Heart right ventricle (tissue), 16 donors: ENCODE measurements at regions not wholly inside any gene's neighbourhood (a gene's known extent, or its start where the extent isn't known, plus 50 kb on each side); places are given as distances from the start of the nearest gene placed in this dataset.
"Not testable (repeated sequence)": the region's sequence is repeated elsewhere in the genome, so short reads cannot be mapped to it uniquely, and the experiment has no call there.

ENCODE experiments used
- ATAC-seq, 8 donors: fragments of 200-7000 bp; cut with Tn5 transposase; one replicate each; pipeline ENCODE4 v1.9.1; 2020; ENCODE audit warnings: mild to moderate bottlenecking in 8 of 8, moderate library complexity in 8 of 8, moderate number of reproducible peaks in 1 of 8
- DNase-seq, 2 donors: peaks; one replicate each; pipeline ENCODE4 v3.0.0-alpha.2; 2020
- H3K27ac ChIP-seq, 10 donors: fragments of 200-600 bp; sonication (generic) in 2 of 10; one replicate each; pipeline versions ENCODE4 v1.5.0 to v1.8.0; 2020 to 2022; ENCODE audit warnings: mild to moderate bottlenecking in 3 of 10
- H3K27me3 ChIP-seq, 7 donors: fragments of 200-600 bp; one replicate each; pipeline ENCODE4 v1.8.0; 2021 to 2022; ENCODE audit warnings: mild to moderate bottlenecking in 2 of 7
- H3K36me3 ChIP-seq, 9 donors: fragments of 200-600 bp; sonication (generic) in 1 of 9; one replicate each; pipeline versions ENCODE4 v1.5.0 to v1.8.0; 2020 to 2022; ENCODE audit warnings: mild to moderate bottlenecking in 2 of 9
- H3K4me1 ChIP-seq, 9 donors: fragments of 200-600 bp; sonication (generic) in 1 of 9; one replicate each; pipeline versions ENCODE4 v1.5.0 to v1.8.0; 2020 to 2022; ENCODE audit warnings: mild to moderate bottlenecking in 4 of 9
- H3K4me3 ChIP-seq, 10 donors: fragments of 200-600 bp; sonication (generic) in 2 of 10; one replicate each; pipeline versions ENCODE4 v1.5.0 to v1.8.0; 2020 to 2022; ENCODE audit warnings: mild to moderate bottlenecking in 7 of 10, moderate library complexity in 2 of 10
- H3K9me3 ChIP-seq, 11 donors: fragments of 200-600 bp in 10 of 11; sonication (generic) in 2 of 11; one replicate each; pipeline versions ENCODE4 v1.5.0 to v1.8.0; 2013 to 2022; ENCODE audit warnings: mild to moderate bottlenecking in 2 of 11, control low read depth in 1 of 11, moderate library complexity in 1 of 11
- WGBS, 2 donors: extraction: QIAGEN DNeasy Blood & Tissue Kit; methylation state at CpG; one replicate each; pipeline ENCODE4 v1.1.7; 2013; ENCODE audit warnings: inconsistent platforms in 1 of 2; 5-methylcytosine and 5-hydroxymethylcytosine counted together
- intact Hi-C, 10 donors: fragments of 100-400 bp; cut with DNase I; formaldehyde crosslinking; loops; one replicate each; pipeline versions ENCODE4 v1.11.1 to v1.14.2; 2022
- TF ChIP-seq, protein P1 (sequence below), 9 donors: fragments of 200-600 bp; sonication (generic) in 2 of 9; IDR thresholded peaks; one replicate each; pipeline versions ENCODE4 v1.5.0 to v1.8.0; 2021 to 2022; ENCODE audit warnings: antibody characterized with exemption in 9 of 9, mild to moderate bottlenecking in 5 of 9, moderate library complexity in 1 of 9
- donor health status: Arrhythmogenic right ventricular cardiomyopathy.
- donor health status: ischemic (EF 13 %, LVEDD 7.1; RV severe dilation, severe dysfunction).
- donor health status: healthy with polysubstance abuse.
- donor health status: DM: no; HTN: yes; CAD: no.
- donor health status: DM: no; HTN: no; CAD: no.
- donor health status: ischemic (EF 25% LVEDD 6.9; RV normal size, moderate dysfunction).
- donor health status: ischemic (EF 25% LVEDD 5.7; RV mildly dilated, moderate dysfunction).
- donor health status: healthy.
- donor health status: DM: yes; HTN: yes; CAD: no.
- donor health status: Ischemic cardiomyopathy.
- donor health status: ischemic (EF 35%, LVEDD 5.7; RV mildly dilated, moderate dysfunction).
- donor health status: nonischemic (EF 11% LVEDD 7.7; RV severe dilation, severe dysfunction).
- donor health status: DM: yes; HTN: yes; CAD: no.
- donor health status: PGD.
- donor health status: ischemic (EF 29% LVEDD 5.4; RV normal size, mild dysfunction).
- donor health status: nonischemic (EF 23%, LVEDD 6.1; RV moderate dilation, normal function).

- peak; percentile 41 to 82 for DNase-seq
- ATAC-seq, H3K36me3 ChIP-seq, H3K9me3 ChIP-seq, intact Hi-C loops: not testable (repeated sequence)
- TF ChIP-seq, protein P1, sequence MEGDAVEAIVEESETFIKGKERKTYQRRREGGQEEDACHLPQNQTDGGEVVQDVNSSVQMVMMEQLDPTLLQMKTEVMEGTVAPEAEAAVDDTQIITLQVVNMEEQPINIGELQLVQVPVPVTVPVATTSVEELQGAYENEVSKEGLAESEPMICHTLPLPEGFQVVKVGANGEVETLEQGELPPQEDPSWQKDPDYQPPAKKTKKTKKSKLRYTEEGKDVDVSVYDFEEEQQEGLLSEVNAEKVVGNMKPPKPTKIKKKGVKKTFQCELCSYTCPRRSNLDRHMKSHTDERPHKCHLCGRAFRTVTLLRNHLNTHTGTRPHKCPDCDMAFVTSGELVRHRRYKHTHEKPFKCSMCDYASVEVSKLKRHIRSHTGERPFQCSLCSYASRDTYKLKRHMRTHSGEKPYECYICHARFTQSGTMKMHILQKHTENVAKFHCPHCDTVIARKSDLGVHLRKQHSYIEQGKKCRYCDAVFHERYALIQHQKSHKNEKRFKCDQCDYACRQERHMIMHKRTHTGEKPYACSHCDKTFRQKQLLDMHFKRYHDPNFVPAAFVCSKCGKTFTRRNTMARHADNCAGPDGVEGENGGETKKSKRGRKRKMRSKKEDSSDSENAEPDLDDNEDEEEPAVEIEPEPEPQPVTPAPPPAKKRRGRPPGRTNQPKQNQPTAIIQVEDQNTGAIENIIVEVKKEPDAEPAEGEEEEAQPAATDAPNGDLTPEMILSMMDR (IDR thresholded peaks at IDR 0.05), result peak in 1 of 9 donors; percentile 12
- H3K4me1 ChIP-seq, result peaks cover 0 to 11% (median 4%) of the 10 kb centered on the region in 9 donors
- WGBS, 2 donors, result 11 to 12% methylated on average over 25 of the region's 25 CpGs
- H3K27ac ChIP-seq, result peak overlapping the region in 1 of 10 donors; percentile 51
- peaks cover 0 to 15% (median 4%) of the 10 kb centered on the region in 7 donors for H3K27me3 ChIP-seq
- H3K4me3 ChIP-seq, result peak overlapping the region in 5 of 10 donors; percentile 8 to 28 (median 17)
Measured at GRCh38 chr11:67826028-67826950, 151.9 kb upstream of the ALDH3B2 start.

GRCh38 chr11:67824861-67825260 lies 150.4 kb upstream of the ALDH3B2 start:
- ATAC-seq, H3K4me3 ChIP-seq, DNase-seq, intact Hi-C loops, H3K36me3 ChIP-seq, H3K9me3 ChIP-seq, H3K27ac ChIP-seq: not testable (repeated sequence)
- peaks cover 0 to 11% (median 4%) of the 10 kb centered on the region in 9 donors for H3K4me1 ChIP-seq
- 90 to 97% methylated on average over 2 to 3 of the region's 3 CpGs for WGBS, 2 donors
- peaks cover 0 to 15% (median 4%) of the 10 kb centered on the region in 7 donors for H3K27me3 ChIP-seq

GRCh38 chr11:67820081-67820480 lies 145.7 kb upstream of the ALDH3B2 start:
- intact Hi-C loops, result no loop called here
- peaks cover 0 to 13% (median 4%) of the 10 kb centered on the region in 7 donors for H3K27me3 ChIP-seq
- H3K4me1 ChIP-seq, result no peaks in the 10 kb centered on the region
- ATAC-seq, result no peak
- TF ChIP-seq, protein P1 (IDR thresholded peaks at IDR 0.05), result no peak
- DNase-seq, result no peak
- no peaks in the 10 kb centered on the region for H3K36me3 ChIP-seq
- no peaks in the 10 kb centered on the region for H3K9me3 ChIP-seq
- WGBS, 2 donors, result 47 to 57% methylated on average over 9 of the region's 9 CpGs
- H3K27ac ChIP-seq, result no peak overlapping the region
- no peak overlapping the region for H3K4me3 ChIP-seq

- peaks cover 0 to 15% (median 6%) of the 10 kb centered on the region in 7 donors for H3K27me3 ChIP-seq
- intact Hi-C loops, ATAC-seq, H3K36me3 ChIP-seq, H3K9me3 ChIP-seq, DNase-seq, H3K4me3 ChIP-seq, H3K27ac ChIP-seq, H3K4me1 ChIP-seq: not testable (repeated sequence)
- 88 to 91% methylated on average over 21 of the region's 21 CpGs for WGBS, 2 donors
Measured at GRCh38 chr11:67817558-67817957, 143.1 kb upstream of the ALDH3B2 start.

GRCh38 chr11:67809301-67809700 lies 134.9 kb upstream of the ALDH3B2 start:
- Histone ChIP-seq H3K27me3 (peaks cover 0 to 15% (median 7%) of the 10 kb centered on the region in 7 donors), H3K4me1 (peaks cover 0 to 14% (median 10%) of the 10 kb centered on the region in 9 donors)
- intact Hi-C loops, result loop anchor here in 1 of 10 donors (10.0 kb wide), 1 partner anchor 174 kb away; the partner anchor contains the start of gene TBX10
- DNase-seq, ATAC-seq, H3K4me3 ChIP-seq, H3K9me3 ChIP-seq, H3K36me3 ChIP-seq, H3K27ac ChIP-seq: not testable (repeated sequence)
- 51 to 84% methylated on average over 2 of the region's 2 CpGs for WGBS, 2 donors

DNA sequence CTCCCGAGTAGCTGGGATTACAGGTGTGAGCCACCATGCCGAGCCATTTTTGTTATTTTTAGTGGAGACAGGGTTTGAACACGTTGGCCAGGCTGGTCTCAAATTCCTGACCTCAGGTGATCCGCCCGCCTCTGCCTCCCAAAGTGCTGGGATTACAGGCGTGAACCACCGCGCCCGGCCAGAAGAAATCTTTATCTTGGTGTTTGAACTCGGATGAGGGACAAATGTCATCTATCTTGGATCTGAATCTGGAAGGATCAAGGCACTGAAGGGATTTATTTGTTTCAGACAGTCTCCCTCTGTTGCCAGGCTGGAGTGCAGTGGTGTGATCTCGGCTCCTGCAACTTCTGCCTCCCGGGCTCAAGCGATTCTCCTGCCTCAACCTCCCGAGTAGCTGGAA lies 133.5 kb upstream of the ALDH3B2 start:
- H3K36me3 ChIP-seq, DNase-seq, ATAC-seq, H3K9me3 ChIP-seq, H3K4me3 ChIP-seq, H3K27ac ChIP-seq: not testable (repeated sequence)
- H3K4me1 ChIP-seq, result peaks cover 0 to 14% (median 10%) of the 10 kb centered on the region in 9 donors
- WGBS, 2 donors, result 94 to 95% methylated on average over 11 to 13 of the region's 14 CpGs
- intact Hi-C loops, result loop anchor here in 1 of 10 donors (10.0 kb wide), 1 partner anchor 173 kb away; the partner anchor contains the start of gene TBX10
- H3K27me3 ChIP-seq, result peaks cover 0 to 14% (median 6%) of the 10 kb centered on the region in 7 donors

DNA sequence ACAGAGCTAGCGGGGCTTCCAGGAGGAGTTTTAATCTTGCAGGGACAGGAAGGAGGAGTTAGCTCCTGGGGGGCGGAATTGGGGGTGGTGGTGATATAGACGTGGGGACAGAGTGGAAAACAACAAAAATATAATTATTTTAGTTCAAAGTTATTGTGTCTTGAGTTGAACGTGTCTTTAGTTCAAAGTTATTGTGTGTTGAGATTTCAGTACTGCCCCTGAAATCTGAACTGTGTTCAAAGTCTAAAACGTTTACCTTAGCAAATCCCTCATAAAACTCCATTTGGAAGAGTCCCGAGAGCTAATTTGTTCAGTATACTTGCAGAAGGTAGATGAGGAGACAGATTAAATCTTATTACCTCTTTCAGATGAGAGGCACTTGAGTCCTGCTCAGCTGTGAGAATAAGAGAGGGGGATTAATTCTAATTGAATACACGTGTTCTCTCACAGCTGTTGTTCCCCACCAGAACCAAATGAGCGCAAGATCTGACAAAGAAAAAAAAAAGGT lies 132.4 kb upstream of the ALDH3B2 start:
- peak overlapping the region in 5 of 10 donors; percentile 57 to 77 (median 74) for H3K4me3 ChIP-seq
- not testable (repeated sequence) for ATAC-seq, DNase-seq, H3K36me3 ChIP-seq, H3K9me3 ChIP-seq, H3K27me3 ChIP-seq
- peaks cover 0 to 14% (median 10%) of the 10 kb centered on the region in 9 donors for H3K4me1 ChIP-seq
- peak overlapping the region in 3 of 10 donors; percentile 65 to 85 (median 76) for H3K27ac ChIP-seq
- intact Hi-C loops, result loop anchor here in 1 of 10 donors (10.0 kb wide), 1 partner anchor 172 kb away; the partner anchor contains the start of gene TBX10
- 31 to 37% methylated on average over 7 to 8 of the region's 8 CpGs for WGBS, 2 donors

DNA sequence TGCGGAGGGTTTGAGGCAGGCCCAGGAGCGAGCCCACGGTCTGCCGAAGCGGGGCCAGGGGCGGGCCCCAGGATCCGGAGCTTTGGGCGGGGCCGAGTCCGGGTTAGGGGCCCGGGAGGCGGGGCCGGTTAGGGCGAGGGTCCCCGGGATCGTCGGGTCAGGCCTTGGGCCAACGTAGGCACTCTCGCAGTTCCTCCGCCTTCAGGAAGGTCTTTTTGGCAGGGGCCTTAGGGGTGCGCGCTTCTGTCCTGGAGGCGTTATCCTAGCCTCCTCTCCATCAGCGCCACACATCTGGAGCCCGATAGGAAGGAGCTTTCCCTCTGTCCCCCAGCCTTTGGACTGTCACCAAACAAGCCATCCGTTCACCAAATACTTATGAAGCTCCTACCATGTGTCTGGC lies 131.8 kb upstream of the ALDH3B2 start:
- DNase-seq, result peak in 1 of 2 donors; percentile 34
- intact Hi-C loops, result loop anchor here in 1 of 10 donors (10.0 kb wide), 1 partner anchor 171 kb away; the partner anchor contains the start of gene TBX10
- H3K36me3 ChIP-seq, H3K27me3 ChIP-seq, H3K9me3 ChIP-seq, ATAC-seq: not testable (repeated sequence)
- WGBS, 2 donors, result 1% methylated on average over 19 to 24 of the region's 26 CpGs
- Histone ChIP-seq H3K4me3 (peak overlapping the region; percentile 57 to 78 (median 70)), H3K4me1 (peaks cover 0 to 14% (median 10%) of the 10 kb centered on the region in 9 donors), H3K27ac (peak overlapping the region in 8 of 10 donors; percentile 65 to 85 (median 78))
